ENCODE measurements at regions not wholly inside any gene's neighbourhood (a gene's known extent, or its start where the extent isn't known, plus 50 kb on each side); places are given as distances from the start of the nearest gene placed in this dataset.
"Not testable (repeated sequence)": the region's sequence is repeated elsewhere in the genome, so short reads cannot be mapped to it uniquely, and the experiment has no call there.

GRCh38 chr5:86461169-86461956 lies 156.4 kb upstream of the COX7C start:
- no peak for TF ChIP-seq CTCF (conservative IDR thresholded peaks at IDR 0.05)
- H3K27ac ChIP-seq: no peak overlapping the region

- TF ChIP-seq CTCF (conservative IDR thresholded peaks at IDR 0.05): no peak
- no peak overlapping the region for H3K27ac ChIP-seq
These were observed 154.4 kb upstream of the COX7C start for GRCh38 chr5:86463339-86463738.

GRCh38 chr5:86465052-86465838 lies 152.5 kb upstream of the COX7C start:
- TF ChIP-seq CTCF (conservative IDR thresholded peaks at IDR 0.05): no peak
- H3K27ac ChIP-seq: no peak overlapping the region

- not testable (repeated sequence) for H3K27ac ChIP-seq
These were observed 151.0 kb upstream of the COX7C start for GRCh38 chr5:86466721-86467120.

GRCh38 chr5:86482008-86482407 lies 135.7 kb upstream of the COX7C start:
- H3K27ac ChIP-seq: no peak overlapping the region
- no peak for TF ChIP-seq CTCF (conservative IDR thresholded peaks at IDR 0.05)

GRCh38 chr5:86493777-86494176 lies 124.0 kb upstream of the COX7C start:
- no peak overlapping the region for H3K27ac ChIP-seq
- TF ChIP-seq CTCF (conservative IDR thresholded peaks at IDR 0.05): no peak

GRCh38 chr5:86500947-86501346 lies 116.8 kb upstream of the COX7C start:
- TF ChIP-seq CTCF (conservative IDR thresholded peaks at IDR 0.05): peak; percentile 42
- H3K27ac ChIP-seq: no peak overlapping the region

- H3K27ac ChIP-seq: no peak overlapping the region
- TF ChIP-seq CTCF (conservative IDR thresholded peaks at IDR 0.05): no peak
These were observed 110.2 kb upstream of the COX7C start for GRCh38 chr5:86507574-86507973.

GRCh38 chr5:86510330-86510915 lies 107.3 kb upstream of the COX7C start:
- not testable (repeated sequence) for H3K27ac ChIP-seq

Measured in VCaP (cell line).